ENCODE measurements at regions not wholly inside any gene's neighbourhood (a gene's known extent, or its start where the extent isn't known, plus 50 kb on each side); places are given as distances from the start of the nearest gene placed in this dataset.

DNA sequence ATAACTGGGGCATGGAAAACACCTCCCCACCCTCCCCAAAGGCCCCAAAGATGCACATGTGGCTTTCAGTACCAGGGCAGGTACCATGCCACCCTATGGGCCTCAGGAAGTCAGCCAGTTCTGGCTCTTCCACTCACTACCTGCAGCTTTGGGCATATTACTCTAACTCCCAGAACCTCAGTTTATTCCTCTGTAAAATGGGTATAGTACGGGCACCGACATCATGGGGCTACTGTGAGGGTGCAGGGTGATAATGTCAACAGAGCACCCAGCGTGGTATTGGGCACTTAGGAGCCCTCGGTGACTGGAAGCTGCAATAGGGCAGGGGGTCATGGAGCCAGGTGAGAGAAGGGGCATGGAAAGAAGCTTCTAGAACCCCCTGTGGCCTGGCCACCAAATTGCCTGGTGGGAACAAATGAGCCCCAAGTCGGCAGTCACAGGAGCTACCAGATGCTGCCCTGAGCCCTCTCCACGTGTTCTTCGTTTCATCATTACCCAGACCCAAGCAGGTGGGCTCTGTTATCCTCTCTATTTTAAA is 512.1 kb downstream of the SHQ1 start:
- no peak for TF ChIP-seq POLR2A (IDR thresholded peaks at IDR 0.05)
- TF ChIP-seq, protein P1, sequence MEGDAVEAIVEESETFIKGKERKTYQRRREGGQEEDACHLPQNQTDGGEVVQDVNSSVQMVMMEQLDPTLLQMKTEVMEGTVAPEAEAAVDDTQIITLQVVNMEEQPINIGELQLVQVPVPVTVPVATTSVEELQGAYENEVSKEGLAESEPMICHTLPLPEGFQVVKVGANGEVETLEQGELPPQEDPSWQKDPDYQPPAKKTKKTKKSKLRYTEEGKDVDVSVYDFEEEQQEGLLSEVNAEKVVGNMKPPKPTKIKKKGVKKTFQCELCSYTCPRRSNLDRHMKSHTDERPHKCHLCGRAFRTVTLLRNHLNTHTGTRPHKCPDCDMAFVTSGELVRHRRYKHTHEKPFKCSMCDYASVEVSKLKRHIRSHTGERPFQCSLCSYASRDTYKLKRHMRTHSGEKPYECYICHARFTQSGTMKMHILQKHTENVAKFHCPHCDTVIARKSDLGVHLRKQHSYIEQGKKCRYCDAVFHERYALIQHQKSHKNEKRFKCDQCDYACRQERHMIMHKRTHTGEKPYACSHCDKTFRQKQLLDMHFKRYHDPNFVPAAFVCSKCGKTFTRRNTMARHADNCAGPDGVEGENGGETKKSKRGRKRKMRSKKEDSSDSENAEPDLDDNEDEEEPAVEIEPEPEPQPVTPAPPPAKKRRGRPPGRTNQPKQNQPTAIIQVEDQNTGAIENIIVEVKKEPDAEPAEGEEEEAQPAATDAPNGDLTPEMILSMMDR (IDR thresholded peaks at IDR 0.05): no peak
- Histone ChIP-seq H3K27me3 (no peaks in the 10 kb centered on the region), H3K4me1 (no peaks in the 10 kb centered on the region), H3K36me3 (no peaks in the 10 kb centered on the region), H3K9me3 (no peaks in the 10 kb centered on the region), H3K27ac (no peak overlapping the region), H3K4me3 (no peak overlapping the region)
- WGBS (ENCODE audit: insufficient coverage, low coverage, low lambda C conversion rate, missing lambda C conversion rate): 85% methylated on average over 4 of the region's 7 CpGs
- no peak for ATAC-seq
- intact Hi-C loops (cut with DNase I): no loop called here
- DNase-seq: no peak

GRCh38 chr3:72335458-72336095 is 512.7 kb downstream of the SHQ1 start:
- intact Hi-C loops (cut with DNase I): no loop called here
- no peak for ATAC-seq
- 94% methylated on average over 6 of the region's 10 CpGs for WGBS (ENCODE audit: insufficient coverage, low coverage, low lambda C conversion rate, missing lambda C conversion rate)

DNA sequence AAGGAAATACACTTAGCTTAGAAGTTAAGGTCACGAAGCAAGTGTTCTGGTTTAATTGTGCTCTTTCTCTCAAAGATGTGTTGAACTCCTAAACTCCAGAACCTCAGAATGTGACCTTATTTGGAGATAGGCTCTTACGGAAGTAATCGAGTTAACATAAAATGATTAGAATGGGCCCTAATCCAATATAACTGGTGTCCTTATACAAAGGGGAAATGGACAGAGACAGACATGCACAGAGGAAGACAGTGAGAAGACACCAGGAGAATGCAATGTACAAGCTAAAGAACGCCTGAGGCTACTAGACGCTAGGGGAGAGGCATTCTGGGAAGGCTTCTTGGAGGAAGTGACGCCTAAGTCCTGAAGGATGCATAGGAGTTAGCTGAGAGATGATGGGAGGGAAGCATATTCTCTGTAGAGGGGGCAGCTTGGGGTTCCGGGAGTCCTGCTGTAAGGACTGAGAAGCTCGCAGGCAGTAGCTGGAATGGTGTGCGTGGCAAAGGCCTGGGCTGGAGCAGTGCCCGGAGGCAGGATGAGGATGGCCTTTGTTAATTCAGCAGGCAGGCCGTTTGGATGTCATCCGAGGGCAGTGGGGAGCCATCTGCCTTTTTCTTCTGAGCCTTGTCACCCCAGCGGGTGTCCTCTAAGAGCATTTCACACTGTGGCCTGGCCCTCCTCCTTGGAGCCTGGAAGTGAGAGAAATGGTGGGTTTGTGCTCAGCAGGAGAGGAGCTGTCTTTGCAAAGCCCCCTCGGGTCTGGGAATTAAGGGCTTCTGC is 513.4 kb downstream of the SHQ1 start:
- TF ChIP-seq POLR2A (IDR thresholded peaks at IDR 0.05): no peak
- TF ChIP-seq, protein P1 (IDR thresholded peaks at IDR 0.05): no peak
- H3K27me3 ChIP-seq: no peaks in the 10 kb centered on the region
- intact Hi-C loops (cut with DNase I): no loop called here
- ATAC-seq: no peak
- WGBS (ENCODE audit: insufficient coverage, low coverage, low lambda C conversion rate, missing lambda C conversion rate): 75% methylated on average over 7 of the region's 14 CpGs
- H3K27ac ChIP-seq: no peak overlapping the region
- H3K9me3 ChIP-seq: no peaks in the 10 kb centered on the region
- no peaks in the 10 kb centered on the region for H3K36me3 ChIP-seq
- DNase-seq: no peak
- H3K4me3 ChIP-seq: no peak overlapping the region
- no peaks in the 10 kb centered on the region for H3K4me1 ChIP-seq

More at GRCh38 chr3:72335458-72336095, 512.7 kb downstream of the SHQ1 start:
- H3K4me1 ChIP-seq: no peaks in the 10 kb centered on the region
- no peak overlapping the region for H3K4me3 ChIP-seq
- no peak overlapping the region for H3K27ac ChIP-seq
- no peaks in the 10 kb centered on the region for H3K9me3 ChIP-seq
- no peaks in the 10 kb centered on the region for H3K36me3 ChIP-seq
- no peak for DNase-seq
- no peak for TF ChIP-seq POLR2A (IDR thresholded peaks at IDR 0.05)
- TF ChIP-seq, protein P1 (IDR thresholded peaks at IDR 0.05): no peak
- no peaks in the 10 kb centered on the region for H3K27me3 ChIP-seq

DNA sequence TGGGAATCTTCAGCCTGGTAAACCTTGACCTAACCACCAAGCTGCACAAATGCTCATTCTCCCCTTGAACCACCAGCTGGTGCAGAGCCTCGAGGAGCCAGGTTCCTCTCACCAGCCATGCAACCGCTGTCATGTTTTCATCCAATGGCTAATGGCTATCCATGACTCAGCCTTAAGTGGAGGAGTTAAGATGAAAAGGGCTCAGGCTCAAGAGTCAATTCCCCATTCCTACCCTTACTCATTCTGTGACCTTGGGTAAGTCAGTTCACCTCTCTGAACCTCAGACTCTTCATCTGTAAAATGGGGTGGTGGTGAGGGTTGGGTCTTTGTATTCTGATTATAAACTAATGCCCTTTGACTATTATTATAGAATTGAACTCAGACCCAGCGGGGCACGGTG is 515.6 kb downstream of the SHQ1 start:
- no peaks in the 10 kb centered on the region for H3K36me3 ChIP-seq
- H3K4me3 ChIP-seq: no peak overlapping the region
- no peak overlapping the region for H3K27ac ChIP-seq
- TF ChIP-seq, protein P1 (IDR thresholded peaks at IDR 0.05): no peak
- no peak for TF ChIP-seq POLR2A (IDR thresholded peaks at IDR 0.05)
- DNase-seq (no peak), ATAC-seq (no peak)
- WGBS (ENCODE audit: insufficient coverage, low coverage, low lambda C conversion rate, missing lambda C conversion rate): 70% methylated on average over 2 of the region's 4 CpGs
- intact Hi-C loops (cut with DNase I): no loop called here
- H3K27me3 ChIP-seq: no peaks in the 10 kb centered on the region
- no peaks in the 10 kb centered on the region for H3K9me3 ChIP-seq
- H3K4me1 ChIP-seq: no peaks in the 10 kb centered on the region

Data from right lobe of liver (tissue), 6 donors.